ENCODE measurements at regions not wholly inside any gene's neighbourhood (a gene's known extent, or its start where the extent isn't known, plus 50 kb on each side); places are given as distances from the start of the nearest gene placed in this dataset.

- Histone ChIP-seq H4K20me1 (replicated peaks; ENCODE audit: insufficient read depth) (no peaks in the 10 kb centered on the region), H3F3A (replicated peaks; ENCODE audit: low read depth) (no peaks in the 10 kb centered on the region), H3K27me3 (ENCODE audit: insufficient read depth) (no peaks in the 10 kb centered on the region), H3K4me3 (no peak overlapping the region), H3K27ac (ENCODE audit: low read depth) (no peak overlapping the region), H3K4me2 (no peak overlapping the region), H2AFZ (no peak overlapping the region), H3K9me2 (ENCODE audit: insufficient read depth) (no peaks in the 10 kb centered on the region), H3K4me1 (ENCODE audit: insufficient read depth) (no peaks in the 10 kb centered on the region), H3K79me2 (replicated peaks; ENCODE audit: insufficient read depth) (no peaks in the 10 kb centered on the region), H3K36me3 (ENCODE audit: insufficient read depth) (0 out of 2 replicates have a peak, but pooled peaks cover 8% of the 10 kb centered on the region)
- TF ChIP-seq JUNB (IDR thresholded peaks at IDR 0.05; ENCODE audit: unreplicated experiment) (no peak), NANOG (IDR thresholded peaks at IDR 0.05; ENCODE audit: borderline replicate concordance) (no peak), ZNF114 (CRISPR knock-in tag; IDR thresholded peaks at IDR 0.05) (no peak), ZNF331 (CRISPR knock-in tag; IDR thresholded peaks at IDR 0.05; ENCODE audit: low read depth) (no peak), EZH2 (IDR thresholded peaks at IDR 0.05; ENCODE audit: low read depth, unreplicated experiment) (no peak)
- no peak overlapping the region for H3K4me3 Mint-ChIP-seq
- H3K36me3 Mint-ChIP-seq (ENCODE audit: low read depth), result peaks cover 47% of the 10 kb centered on the region
- no peak for ATAC-seq
- no peak overlapping the region for H3K27ac Mint-ChIP-seq
- no peaks in the 10 kb centered on the region for H3K4me1 Mint-ChIP-seq
- DNase-seq (ENCODE audit: low spot score), result no peak
- H3K9me3 Mint-ChIP-seq, result peaks cover 97% of the 10 kb centered on the region
- peaks cover 10% of the 10 kb centered on the region for H3K27me3 Mint-ChIP-seq (ENCODE audit: insufficient read depth, low read depth, poor library complexity)
Measured at GRCh38 chr7:67573639-67574038, 577.0 kb downstream of the TYW1 start.

GRCh38 chr7:67588631-67589030 lies 592.0 kb downstream of the TYW1 start:
- Mint-ChIP-seq H3K27me3 (ENCODE audit: insufficient read depth, low read depth, poor library complexity) (peaks cover 2% of the 10 kb centered on the region), H3K4me1 (no peaks in the 10 kb centered on the region), H3K36me3 (ENCODE audit: low read depth) (peaks cover 36% of the 10 kb centered on the region), H3K9me3 (no peaks in the 10 kb centered on the region; the same call in 1 of the 3 replicates), H3K4me3 (no peak overlapping the region), H3K27ac (no peak overlapping the region)
- no peaks in the 10 kb centered on the region for H3K79me2 ChIP-seq (replicated peaks; ENCODE audit: insufficient read depth)
- H3K27me3 ChIP-seq (ENCODE audit: insufficient read depth), result no peaks in the 10 kb centered on the region
- H3K4me3 ChIP-seq, result no peak overlapping the region
- H3K4me2 ChIP-seq, result no peak overlapping the region
- H3K9me2 ChIP-seq (ENCODE audit: insufficient read depth), result no peaks in the 10 kb centered on the region
- no peaks in the 10 kb centered on the region for H3F3A ChIP-seq (replicated peaks; ENCODE audit: low read depth)
- no peak overlapping the region for H3K27ac ChIP-seq (ENCODE audit: low read depth)
- H3K36me3 ChIP-seq (ENCODE audit: insufficient read depth), result no peaks in the 10 kb centered on the region
- ATAC-seq, result no peak
- H4K20me1 ChIP-seq (replicated peaks; ENCODE audit: insufficient read depth), result no peaks in the 10 kb centered on the region
- H3K4me1 ChIP-seq (ENCODE audit: insufficient read depth), result no peaks in the 10 kb centered on the region
- H2AFZ ChIP-seq, result no peak overlapping the region
- DNase-seq (ENCODE audit: low spot score), result no peak
- TF ChIP-seq NANOG (IDR thresholded peaks at IDR 0.05; ENCODE audit: borderline replicate concordance), result no peak
- TF ChIP-seq STAT1 (IDR thresholded peaks at IDR 0.05; ENCODE audit: unreplicated experiment), result no peak
- TF ChIP-seq CTCF (conservative IDR thresholded peaks at IDR 0.05; ENCODE audit: low read depth in 2 of 2), result no peak
- TF ChIP-seq CREB1 (CRISPR knock-in tag; IDR thresholded peaks at IDR 0.05; ENCODE audit: low read depth), result no peak
- no peak for TF ChIP-seq ZNF462 (CRISPR knock-in tag; IDR thresholded peaks at IDR 0.05)
- no peak for TF ChIP-seq JUNB (IDR thresholded peaks at IDR 0.05; ENCODE audit: unreplicated experiment)
- TF ChIP-seq ETS1 (IDR thresholded peaks at IDR 0.05), result no peak
